ENCODE measurements at regions not wholly inside any gene's neighbourhood (a gene's known extent, or its start where the extent isn't known, plus 50 kb on each side); places are given as distances from the start of the nearest gene placed in this dataset.
"Not testable (repeated sequence)": the region's sequence is repeated elsewhere in the genome, so short reads cannot be mapped to it uniquely, and the experiment has no call there.

GRCh38 chr1:213687832-213688231 is 299.9 kb upstream of the PROX1 start:
- FAIRE-seq = no peak

DNA sequence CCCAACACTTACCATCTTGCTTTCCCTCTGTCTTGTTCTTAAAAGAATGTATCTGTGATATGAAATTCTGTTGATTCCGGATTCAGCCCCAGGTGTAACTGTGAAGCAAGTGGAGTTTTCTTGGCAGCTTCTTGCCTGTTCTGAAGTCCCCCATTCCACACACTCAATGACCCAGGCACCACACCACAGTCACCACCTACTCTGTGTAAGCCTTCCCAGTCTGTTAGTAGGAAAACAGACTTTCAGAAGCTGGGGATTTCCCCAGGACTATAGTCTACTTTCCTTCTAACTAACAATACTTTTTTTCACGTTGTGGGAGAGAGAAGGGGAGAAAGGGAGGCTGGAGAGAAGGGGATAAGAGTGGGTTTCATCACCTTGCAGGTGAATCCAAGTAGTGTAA is 299.1 kb upstream of the PROX1 start:
- FAIRE-seq = no peak

- FAIRE-seq = no peak
Observed at GRCh38 chr1:213689260-213689659, 298.5 kb upstream of the PROX1 start.

DNA sequence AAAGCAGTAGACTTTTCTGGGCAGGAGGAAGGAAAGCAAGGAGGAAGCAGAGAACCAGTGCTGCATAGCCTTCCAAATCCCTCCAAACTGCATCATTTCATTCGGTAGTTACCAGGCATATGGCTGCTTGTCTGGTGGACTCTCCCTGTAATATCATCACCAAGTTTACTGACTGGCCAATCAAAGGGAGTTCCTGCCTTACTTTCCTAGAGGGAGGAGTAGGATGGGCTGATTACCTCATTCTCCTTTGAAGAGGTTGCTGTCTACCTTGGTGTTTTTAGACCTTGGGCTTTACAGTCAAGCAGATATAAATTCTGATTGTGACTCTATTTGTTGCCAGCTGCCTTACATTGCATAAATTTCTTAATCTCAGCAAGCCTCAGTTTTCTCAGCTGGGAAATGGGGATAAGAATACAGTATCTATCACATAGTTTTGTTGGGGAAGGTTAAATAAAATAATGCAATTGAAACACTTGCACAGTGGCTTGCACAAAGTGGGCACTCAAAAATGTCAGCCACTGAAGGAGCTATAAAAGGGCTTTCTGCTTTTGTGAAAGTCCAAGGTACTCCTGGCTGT is 297.3 kb upstream of the PROX1 start:
- FAIRE-seq = no peak

- no peak for FAIRE-seq
Observed at GRCh38 chr1:213692321-213692720, 295.5 kb upstream of the PROX1 start.

- no peak for FAIRE-seq
Observed at GRCh38 chr1:213693864-213694263, 293.9 kb upstream of the PROX1 start.

- FAIRE-seq = no peak
Observed at GRCh38 chr1:213697192-213697802, 290.5 kb upstream of the PROX1 start.

DNA sequence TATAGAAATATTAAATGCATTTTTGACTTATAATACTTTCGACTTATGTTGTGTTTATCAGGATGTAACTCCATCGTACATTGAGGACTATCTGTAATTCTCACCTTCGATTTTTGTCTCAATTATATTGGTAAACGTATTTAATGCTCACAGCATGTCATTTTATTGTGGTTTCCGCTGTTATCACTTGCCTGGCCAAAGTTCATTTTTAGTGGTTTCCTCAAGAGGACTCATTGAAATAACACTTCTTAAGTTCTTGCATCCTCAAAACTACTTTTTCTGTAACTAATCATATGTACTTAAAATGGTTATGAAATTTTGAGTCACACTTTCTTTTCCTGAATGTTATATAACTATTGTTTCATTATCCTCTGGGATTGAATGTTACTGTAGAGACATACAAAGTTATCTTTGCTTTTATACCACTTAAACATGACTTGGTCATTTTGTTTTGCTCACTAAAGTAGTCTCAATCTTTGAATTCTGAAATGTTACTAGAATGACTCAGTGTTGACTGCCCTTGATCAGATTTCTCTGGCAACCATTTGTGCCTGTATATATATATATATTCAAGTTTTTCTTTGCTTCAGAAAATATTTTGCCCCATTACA is 289.6 kb upstream of the PROX1 start:
- no peak for FAIRE-seq

- no peak for FAIRE-seq
Observed at GRCh38 chr1:213702703-213703102, 285.1 kb upstream of the PROX1 start.

- no peak for FAIRE-seq
Observed at GRCh38 chr1:213704941-213705340, 282.8 kb upstream of the PROX1 start.

DNA sequence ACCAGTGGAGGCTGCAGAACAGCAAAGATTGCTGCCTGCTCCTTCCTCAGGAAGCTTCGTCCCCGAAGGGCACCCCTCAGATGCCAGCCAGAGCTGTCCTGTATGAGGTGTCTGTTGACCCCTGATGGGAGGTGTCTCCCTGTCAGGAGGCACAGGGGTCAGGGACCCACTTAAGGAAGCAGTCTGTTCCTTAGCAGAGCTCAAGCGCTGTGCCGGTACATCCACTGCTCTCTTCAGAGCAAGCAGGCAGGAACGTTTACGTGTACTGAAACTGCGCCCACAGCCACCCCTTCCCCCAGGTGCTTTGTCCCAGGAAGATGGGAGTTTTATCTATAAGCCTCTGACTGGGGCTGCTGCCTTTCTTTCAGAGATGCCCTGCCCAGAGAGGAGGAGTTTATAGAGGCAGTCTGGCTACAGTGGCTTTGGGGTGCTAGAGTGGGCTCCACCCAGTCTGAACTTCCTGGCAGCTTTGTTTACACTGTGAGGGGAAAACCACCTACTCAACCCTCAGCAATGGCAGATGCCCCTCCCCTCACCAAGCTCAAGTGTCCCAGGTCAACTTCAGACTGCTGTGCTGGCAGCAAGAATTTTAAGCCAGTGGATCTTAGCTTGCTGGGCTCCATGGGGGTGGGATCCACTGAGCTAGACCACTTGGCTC is 275.8 kb upstream of the PROX1 start:
- FAIRE-seq = not testable (repeated sequence)

- no peak for FAIRE-seq
Observed at GRCh38 chr1:213714645-213715044, 273.1 kb upstream of the PROX1 start.

DNA sequence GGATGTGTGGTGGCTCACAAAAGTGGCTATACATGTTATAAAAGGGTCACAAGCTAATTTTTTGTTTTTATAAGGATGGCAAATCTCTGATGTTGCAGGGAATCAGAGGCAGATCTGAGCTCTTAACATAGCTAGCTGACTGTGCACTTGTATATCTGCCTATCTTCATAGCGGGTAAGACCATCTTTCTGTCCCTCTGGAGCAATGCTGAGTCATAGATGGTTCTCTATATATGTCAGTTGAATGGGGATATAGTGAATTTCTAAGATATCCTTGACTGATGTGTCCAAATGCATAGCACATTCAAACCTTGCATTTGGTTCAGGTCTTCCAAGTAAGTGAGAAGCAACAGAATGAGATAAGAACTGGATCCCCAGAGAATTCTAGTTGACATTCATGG is 272.6 kb upstream of the PROX1 start:
- FAIRE-seq = no peak

DNA sequence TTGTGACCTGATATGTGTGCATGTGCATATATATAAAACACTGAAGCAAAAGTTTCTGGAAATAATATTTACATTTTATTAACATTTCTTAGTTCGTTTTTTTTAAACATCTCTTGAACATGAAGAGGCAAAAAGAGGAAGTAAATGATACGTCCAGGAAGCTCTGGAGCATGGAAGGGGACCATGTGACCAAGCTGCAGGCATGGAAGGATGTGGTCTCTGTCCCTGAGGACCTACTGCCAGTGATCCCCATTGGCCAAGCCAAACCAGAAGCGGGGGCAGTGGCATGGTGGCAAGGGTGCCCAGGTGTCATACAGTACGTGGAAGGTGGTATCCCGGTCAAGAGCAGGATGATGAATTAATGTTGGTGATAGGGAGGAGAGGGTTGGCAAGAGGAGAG is 268.3 kb upstream of the PROX1 start:
- no peak for FAIRE-seq

GRCh38 chr1:213720032-213720431 is 267.7 kb upstream of the PROX1 start:
- no peak for FAIRE-seq

- no peak for FAIRE-seq
Observed at GRCh38 chr1:213723187-213723586, 264.6 kb upstream of the PROX1 start.

DNA sequence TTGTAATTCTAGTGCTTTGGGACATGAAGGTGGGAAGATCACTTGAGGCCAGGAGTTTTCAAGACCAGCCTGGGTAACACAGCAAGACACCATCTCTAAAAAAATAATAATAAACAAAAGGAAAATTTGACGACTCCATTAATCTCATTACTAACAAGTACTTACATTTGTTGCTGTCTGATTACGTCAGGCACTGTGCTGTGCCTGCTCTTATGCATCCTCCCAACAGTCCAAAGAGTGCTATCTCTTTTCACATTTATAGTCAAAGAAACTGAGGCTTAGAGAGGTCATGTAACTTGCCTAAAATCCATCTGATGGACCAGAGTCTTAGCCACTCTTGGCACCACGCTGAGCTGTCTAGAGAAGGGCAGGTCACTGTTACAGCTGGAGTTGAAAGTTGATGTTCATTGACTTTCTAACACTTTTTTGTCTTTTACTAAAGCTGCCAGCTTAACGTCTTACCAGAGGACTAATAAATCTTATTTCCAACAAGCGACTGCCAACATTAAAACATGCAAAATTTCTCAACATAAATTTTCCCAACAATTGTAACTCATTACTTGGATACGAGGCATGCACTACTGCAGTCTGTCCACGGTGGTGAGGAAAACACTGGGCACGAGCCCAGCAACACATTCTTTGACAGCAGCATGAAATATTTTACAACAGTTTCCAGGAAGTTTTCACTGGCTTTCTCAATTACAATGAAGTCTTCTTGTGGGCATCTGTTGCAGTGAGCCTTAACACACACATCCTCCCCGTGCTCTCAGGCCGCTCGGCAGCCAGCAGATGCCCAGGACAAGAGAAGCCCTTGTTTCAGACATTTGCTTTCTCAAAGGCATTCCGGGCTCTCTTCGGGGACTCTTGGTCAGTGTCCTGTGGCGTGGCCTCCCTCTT is 262.9 kb upstream of the PROX1 start:
- no peak for FAIRE-seq

- FAIRE-seq = no peak
Observed at GRCh38 chr1:213727853-213728592, 259.8 kb upstream of the PROX1 start.

DNA sequence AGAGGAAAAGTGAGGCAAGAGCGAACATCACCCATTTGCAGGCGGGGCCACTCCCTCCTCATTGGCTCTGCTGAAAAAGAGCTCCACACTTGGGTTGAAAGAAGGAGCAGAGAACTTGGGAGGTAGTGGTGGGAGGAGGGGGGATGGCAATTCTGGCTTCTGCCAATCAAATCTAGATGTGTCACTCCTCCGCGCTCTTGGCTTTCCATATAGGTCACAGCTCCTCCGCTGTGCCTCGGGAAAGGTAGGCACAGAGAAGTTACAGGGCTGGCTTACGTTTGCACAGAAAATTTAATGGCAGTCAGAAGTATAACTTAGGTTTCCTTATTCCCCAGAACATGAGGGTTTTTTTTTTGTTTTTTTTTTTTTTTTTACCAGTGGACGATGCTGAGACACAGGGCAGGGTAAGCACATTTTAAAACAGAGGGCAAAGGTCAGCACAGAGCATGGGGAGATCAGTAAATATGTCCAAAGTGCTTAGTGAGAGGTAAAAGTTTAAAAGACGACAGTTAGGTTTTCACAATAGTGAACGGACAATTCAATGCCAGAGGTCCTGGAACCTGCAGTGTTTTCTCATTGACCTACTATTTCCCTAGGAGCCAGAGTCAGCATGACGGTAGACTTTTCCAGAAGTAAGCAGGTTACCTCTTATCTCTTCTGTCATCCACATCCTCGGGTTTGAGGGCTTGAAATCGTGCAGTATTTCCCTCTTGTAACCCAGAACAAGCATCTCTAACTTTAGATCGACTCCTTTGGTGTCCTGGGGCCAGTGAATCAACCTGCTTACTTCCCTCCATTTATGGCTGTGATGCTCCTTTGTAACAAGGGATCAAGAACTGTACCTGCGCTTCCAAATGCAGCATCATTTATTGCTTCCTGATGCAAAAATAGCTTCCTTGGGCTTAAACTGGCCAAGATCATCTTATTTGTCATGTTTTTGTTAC is 258.9 kb upstream of the PROX1 start:
- FAIRE-seq = no peak

DNA sequence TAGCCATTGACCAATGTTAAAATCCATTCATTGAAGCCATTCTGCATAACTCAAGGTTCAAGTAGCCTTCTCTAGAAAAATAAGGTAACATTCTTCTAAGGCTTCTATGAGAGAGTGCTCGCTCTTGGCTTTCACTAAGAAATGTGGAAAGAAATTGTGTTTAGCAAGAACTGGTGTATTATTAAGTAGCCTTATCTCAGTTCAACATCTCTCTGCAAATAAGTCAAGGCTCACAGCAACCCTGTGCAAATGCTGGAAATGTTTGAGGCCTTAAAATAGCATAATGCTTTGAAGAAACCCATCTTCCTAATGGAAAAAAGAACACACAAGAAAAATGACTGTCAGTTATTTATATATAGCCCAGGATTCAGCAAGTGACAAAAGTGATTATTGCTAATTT is 254.1 kb upstream of the PROX1 start:
- no peak for FAIRE-seq

GRCh38 chr1:213737398-213738035 is 250.3 kb upstream of the PROX1 start:
- no peak for FAIRE-seq

All from colon (tissue), 2 donors.